Inflammatory macrophage treated with lipopolysaccharide for 1 hour (primary cell): ENCODE measurements at regions not wholly inside any gene's neighbourhood (a gene's known extent, or its start where the extent isn't known, plus 50 kb on each side); places are given as distances from the start of the nearest gene placed in this dataset.

Source experiments
- DNase-seq, 2 donors: peaks; one replicate each; pipeline ENCODE4 v3.0.0-alpha.2; 2020 to 2022

- DNase-seq, result no peak
Observed at GRCh38 chr10:4373612-4374011, 452.4 kb upstream of the AKR1E2 start.

DNA sequence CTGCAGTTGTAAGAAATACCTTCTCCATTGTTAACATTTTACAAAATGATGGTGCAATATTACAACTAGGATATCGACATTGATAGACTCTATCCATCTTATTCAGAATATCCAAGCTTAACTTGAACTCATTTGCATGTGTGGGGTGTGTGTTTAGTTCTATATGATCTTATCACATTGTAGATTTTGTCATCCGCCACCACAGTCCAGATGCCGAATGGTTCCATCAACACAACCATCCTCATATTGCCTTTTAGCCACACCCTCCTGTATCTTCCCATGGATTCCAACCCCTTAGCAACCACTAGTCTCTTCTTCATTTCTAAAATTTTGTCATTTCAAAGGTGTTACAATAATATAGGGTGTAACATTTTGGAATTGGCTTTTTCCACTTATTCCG lies 452.9 kb upstream of the AKR1E2 start:
- DNase-seq, result no peak

DNA sequence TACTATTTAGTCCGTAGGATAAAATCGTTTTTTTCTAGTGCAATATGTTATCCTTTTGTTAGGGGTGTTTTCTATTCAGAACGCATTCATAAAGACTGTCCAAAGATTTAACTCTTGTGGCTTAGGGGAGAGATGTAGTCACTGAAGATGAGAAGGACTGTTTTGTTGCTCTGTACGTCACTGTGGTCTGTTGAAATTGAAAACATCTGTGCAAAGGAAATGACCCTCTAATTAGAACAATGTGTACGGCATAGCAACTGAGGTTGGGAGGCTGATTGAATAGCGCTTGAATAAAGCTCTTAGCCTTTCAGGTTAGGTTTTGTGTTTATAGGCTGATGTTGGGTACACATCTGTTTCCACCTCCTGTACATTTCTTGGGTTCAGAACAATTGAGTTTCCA lies 453.4 kb upstream of the AKR1E2 start:
- DNase-seq, result no peak

DNA sequence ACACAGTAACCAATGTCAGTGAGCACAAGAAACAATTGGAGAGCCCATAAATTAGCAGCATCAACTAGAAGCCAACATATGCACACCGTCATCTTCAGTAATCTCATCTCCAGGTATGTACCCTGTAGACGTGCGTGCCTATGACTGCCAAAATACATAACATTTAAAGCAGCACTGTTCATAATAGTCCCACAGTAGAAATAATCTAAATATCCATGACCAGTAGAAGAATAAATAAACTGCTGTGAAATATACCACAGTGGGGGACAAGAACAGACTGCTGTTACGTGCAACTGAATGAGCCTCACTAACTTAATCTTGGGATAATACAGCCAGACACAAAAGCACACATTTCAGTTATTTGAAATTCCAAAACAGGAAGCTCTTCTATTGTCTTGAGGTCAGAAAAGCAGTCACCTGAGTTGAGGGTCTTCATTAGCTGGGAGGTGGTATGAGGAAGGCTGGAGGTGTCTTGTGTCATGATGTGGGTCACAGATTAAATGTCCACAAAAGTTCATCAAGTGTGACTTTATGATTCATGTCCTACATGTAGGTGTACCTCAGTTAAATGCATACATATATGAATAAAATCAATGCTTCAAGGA lies 454.2 kb upstream of the AKR1E2 start:
- DNase-seq, result no peak

DNA sequence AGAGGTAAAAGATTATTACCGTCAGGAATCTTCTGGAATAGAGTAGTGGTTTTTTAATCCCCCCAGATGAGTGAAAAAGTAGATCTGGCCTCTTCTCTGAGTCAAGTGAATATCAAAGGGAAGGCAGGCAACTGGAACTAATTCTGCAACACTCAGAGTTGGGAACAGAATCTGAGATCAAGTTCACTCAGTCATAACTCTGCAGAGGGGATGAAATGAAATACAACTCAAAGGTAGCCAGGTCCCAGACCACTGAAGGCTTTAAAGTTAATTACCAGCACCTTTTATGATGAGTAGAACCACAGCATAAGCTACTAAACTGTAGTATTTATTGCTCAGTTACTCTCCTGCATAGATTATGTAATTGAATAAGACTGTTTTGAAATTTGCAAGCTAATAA lies 455.6 kb upstream of the AKR1E2 start:
- no peak for DNase-seq

DNA sequence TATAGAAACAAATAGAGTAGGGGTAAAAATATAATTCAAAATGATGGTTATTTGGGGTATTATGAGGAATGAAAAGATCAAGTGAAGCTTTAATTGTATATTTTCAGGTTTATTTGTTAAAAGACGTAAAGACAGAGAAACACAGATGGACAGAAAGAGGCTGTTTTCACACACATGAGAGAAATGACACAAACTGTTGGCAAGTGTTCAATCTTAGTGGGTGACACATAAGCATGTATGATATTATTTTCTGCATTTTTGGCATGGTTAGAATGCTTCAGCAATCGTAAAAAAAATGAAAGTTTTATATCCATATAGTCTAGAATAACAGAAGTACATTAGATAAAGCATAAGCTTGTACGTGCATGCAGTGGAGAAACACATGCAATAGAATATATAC lies 464.4 kb upstream of the AKR1E2 start:
- no peak for DNase-seq

- DNase-seq, result no peak
Observed at GRCh38 chr10:4359003-4359402, 467.0 kb upstream of the AKR1E2 start.

GRCh38 chr10:4357911-4358310 lies 468.1 kb upstream of the AKR1E2 start:
- DNase-seq, result no peak

DNA sequence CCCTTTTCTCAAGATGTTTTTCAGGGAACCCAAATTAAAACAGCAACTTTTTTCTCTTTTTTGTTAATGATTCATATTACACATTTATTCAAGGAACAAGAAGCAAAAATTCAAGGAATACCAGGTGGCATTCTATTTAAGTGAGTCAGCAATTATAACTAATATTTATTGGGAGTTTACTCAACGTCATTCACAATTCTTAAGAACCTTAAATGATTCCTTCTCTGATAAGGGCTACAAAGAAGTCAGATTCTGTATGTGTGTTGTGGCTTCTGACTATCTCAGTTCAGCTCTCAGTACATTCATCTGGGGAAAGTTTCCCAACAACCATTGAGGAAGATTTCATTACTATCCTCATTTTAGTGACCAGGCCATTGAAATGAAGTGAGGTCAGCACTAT lies 470.7 kb upstream of the AKR1E2 start:
- DNase-seq, result no peak

DNA sequence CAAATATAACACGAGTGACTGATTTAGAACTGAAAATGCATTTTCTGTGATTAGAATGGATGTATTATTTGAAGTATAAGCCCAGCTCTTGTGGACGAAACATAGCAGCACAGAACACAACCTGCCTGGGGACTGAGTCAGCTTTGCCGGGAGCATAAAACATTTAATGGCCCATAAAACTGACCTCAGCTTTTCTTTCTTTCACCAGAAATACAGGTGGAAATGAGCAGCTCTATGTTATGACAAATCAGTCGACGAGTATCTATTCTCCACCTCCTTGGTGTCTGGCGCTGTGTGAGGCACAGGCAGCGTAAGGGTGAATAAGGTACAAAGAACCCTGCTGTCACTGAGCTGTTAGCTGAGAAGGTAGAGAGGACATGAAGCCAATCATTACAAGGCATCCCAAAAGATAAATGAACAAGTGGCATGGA lies 471.6 kb upstream of the AKR1E2 start:
- DNase-seq, result no peak

- no peak for DNase-seq
Observed at GRCh38 chr10:4353964-4354363, 472.0 kb upstream of the AKR1E2 start.

GRCh38 chr10:4353059-4353655 lies 472.9 kb upstream of the AKR1E2 start:
- DNase-seq, result no peak

GRCh38 chr10:4352414-4352961 lies 473.5 kb upstream of the AKR1E2 start:
- no peak for DNase-seq

DNA sequence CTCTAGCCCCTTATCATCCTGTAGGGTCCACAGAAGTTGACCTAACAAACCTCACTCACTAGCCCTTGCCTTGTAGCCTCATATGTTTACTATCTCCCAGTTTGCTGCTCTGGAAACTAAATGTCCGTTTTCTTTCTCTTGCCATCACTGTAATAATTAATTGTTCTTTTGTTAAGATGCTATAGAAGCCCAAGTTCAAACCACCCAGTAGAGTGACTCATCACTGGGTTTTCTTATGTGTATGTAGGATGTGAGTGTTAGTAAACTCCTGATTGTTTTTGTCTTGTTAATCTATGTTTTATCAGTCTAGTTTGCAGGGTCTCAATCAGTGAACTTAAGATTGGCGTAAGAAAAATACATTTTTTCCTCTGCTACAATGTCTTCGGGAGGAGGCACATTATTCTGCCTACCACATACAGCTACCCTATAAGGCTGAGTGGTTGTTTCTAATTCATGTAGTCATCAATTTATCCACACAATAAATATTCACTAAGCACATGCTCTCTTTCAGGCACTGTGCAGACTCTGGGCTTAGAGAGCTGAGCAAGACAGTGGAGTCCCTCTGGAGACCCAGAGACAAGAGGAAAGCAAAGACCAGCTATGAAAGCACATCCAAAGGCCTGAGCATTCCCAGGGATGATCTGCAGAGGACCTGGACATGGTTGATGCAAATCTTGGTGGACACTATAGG lies 474.1 kb upstream of the AKR1E2 start:
- DNase-seq, result no peak

DNA sequence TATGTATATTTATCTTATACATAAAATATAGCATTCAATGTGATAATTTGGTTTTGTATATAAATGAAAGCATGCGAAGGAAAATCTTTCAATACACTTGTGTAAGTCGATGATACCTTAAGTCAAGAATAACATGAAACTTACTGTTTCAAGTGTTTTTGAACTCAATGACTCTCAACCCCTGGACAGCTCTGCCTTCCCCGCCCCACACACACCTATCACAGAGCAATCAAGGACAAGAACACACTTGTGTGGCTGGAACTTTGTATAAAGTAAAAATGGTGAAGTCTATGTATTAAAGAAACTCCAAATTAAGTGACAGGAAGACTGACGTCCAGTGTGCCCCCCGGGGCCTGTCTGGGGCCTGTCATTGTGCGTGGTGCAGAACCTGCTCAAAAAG lies 478.6 kb upstream of the AKR1E2 start:
- DNase-seq, result no peak

DNA sequence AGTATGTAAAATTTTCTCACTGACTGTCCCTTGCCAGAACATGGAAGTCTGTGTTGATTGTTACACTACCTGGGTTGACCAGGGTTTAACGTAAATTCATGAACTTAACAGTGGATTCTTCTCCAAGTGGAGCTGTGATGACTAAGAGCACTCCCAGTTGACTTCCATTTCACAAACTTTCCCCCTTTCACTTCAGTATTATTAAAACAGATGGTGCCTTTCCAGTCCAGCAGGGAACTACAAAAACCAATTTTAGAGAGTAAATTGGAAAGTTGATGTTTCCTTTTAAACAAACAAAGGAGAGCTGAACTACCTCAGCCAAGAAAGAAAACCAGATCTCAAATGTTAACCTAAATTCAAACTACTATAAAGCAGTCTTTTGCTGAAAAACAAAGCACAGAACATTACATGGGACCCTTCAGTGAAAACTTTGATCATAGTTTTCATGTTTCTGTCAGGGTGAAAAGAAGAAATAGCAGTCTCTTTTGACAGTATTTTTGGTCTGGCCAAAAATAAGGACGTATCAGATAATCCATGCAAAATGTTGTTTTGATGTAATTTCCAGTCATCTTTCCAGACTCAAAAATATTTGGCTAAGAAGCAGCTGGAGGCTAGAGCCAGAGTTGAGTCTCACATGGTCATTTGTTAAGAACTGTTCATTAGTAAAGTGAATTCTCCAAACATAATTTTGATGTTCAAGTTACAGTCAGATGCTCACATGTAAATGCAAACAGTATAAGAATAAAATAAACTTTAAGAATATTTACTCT lies 479.9 kb upstream of the AKR1E2 start:
- no peak for DNase-seq

- peak; percentile 72 to 82 for DNase-seq
Observed at GRCh38 chr10:4344492-4344994, 481.5 kb upstream of the AKR1E2 start.

DNA sequence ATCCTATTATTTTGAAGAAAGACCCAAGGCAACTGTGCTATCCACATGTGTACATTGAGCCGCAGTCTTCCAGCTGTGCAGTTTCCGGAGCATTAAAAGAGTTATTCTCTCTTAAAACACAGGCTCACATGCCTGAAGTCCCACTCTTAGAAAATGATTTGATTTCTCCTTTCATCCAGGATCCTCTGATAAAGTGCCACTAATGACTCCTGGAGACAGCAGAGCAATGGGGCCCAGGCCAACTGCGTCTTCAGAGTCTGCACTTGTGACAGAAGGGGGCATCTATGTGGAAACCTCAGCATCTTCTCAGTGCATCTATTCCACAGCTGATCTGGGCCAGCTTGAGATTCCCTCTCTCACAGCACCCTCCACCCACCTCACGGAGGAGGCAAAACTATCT lies 482.1 kb upstream of the AKR1E2 start:
- DNase-seq, result no peak

DNA sequence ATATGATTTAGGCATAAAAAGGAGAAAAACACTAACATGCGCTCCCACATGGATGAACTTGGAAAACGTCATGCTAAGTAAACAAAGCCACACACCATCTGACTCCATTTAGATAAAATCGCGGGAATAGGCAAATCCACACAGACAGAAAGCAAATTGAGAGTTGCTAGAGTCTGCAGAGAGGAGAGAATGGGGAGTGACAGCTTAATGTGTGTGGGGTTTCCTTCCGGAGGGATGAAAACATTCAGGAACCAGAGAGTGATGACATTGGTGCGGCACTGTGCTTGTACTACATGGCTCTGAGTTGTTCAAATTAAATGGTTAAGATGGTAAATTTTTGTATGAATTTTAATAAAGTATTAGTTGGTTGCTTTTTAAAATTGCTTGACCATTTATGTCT lies 482.9 kb upstream of the AKR1E2 start:
- no peak for DNase-seq

DNA sequence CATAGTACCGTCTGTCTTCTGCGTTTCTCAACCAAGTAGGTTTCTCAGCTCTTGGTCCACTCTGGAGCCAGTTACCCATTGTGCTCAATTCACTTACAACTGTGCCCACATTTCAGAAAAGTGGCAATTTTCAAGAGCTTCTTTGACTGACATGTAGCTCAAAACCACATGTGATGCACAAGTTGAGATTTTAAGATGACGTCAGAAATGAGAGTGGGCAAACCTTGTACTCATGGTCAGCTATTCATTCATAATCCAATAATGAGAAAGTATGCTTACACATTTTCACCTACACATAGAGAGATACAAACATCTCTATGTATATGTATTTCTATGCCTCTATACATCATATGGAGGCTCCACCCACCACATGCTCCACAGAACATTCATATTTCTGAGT lies 487.2 kb upstream of the AKR1E2 start:
- DNase-seq, result no peak

- peak; percentile 31 to 49 for DNase-seq
Observed at GRCh38 chr10:4337563-4337962, 488.4 kb upstream of the AKR1E2 start.

- DNase-seq, result no peak
Observed at GRCh38 chr10:4334871-4335270, 491.1 kb upstream of the AKR1E2 start.

GRCh38 chr10:4334015-4334414 lies 492.0 kb upstream of the AKR1E2 start:
- peak; percentile 13 to 54 for DNase-seq
